Smooth muscle cell (in vitro differentiated cells): ENCODE measurements at regions not wholly inside any gene's neighbourhood (a gene's known extent, or its start where the extent isn't known, plus 50 kb on each side); places are given as distances from the start of the nearest gene placed in this dataset.

Experiments
- DNase-seq: peaks from one replicate; lab custom pipeline; 2025; ENCODE audit not compliant: unreplicated experiment; lab: John Stamatoyannopoulos, UW
- H2AFZ ChIP-seq: fragments of 200-600 bp; sonication (generic); 2 replicates; pipeline ENCODE4 v1.6.0; 2016; ENCODE audit warnings: antibody characterized with exemption, low read depth, mild to moderate bottlenecking
- H3F3A ChIP-seq: fragments of 200-600 bp; sonication (generic); 2 replicates; pipeline ENCODE4 v1.6.0; 2017; ENCODE audit warnings: antibody characterized with exemption, low read depth
- H3K27ac ChIP-seq: fragments of 200-600 bp; sonication (generic); 2 replicates; pipeline ENCODE4 v1.5.1; 2016; ENCODE audit warnings: low read depth, mild to moderate bottlenecking
- H3K27me3 ChIP-seq: fragments of 200-600 bp; sonication (generic); 2 replicates; pipeline ENCODE4 v1.6.1; 2016; ENCODE audit warnings: low read depth, mild to moderate bottlenecking
- H3K36me3 ChIP-seq: fragments of 200-600 bp; sonication (generic); 2 replicates; pipeline ENCODE4 v1.5.1; 2016; ENCODE audit warnings: low read depth
- H3K4me1 ChIP-seq: fragments of 200-600 bp; sonication (generic); 2 replicates; pipeline ENCODE4 v1.5.1; 2016; ENCODE audit warnings: low read depth
- H3K4me2 ChIP-seq: fragments of 200-600 bp; sonication (generic); 2 replicates; pipeline ENCODE4 v1.6.0; 2016; ENCODE audit warnings: mild to moderate bottlenecking
- H3K4me3 ChIP-seq: fragments of 200-600 bp; sonication (generic); 2 replicates; pipeline ENCODE4 v1.5.1; 2016; ENCODE audit warnings: mild to moderate bottlenecking
- H3K79me2 ChIP-seq: fragments of 200-600 bp; sonication (generic); 2 replicates; pipeline ENCODE4 v1.6.0; 2016; ENCODE audit warnings: low read depth, mild to moderate bottlenecking
- H3K9ac ChIP-seq: fragments of 200-600 bp; sonication (generic); 2 replicates; pipeline ENCODE4 v1.6.0; 2016; ENCODE audit warnings: low read depth
- H3K9me3 ChIP-seq: fragments of 200-600 bp; sonication (generic); replicated peaks from 2 replicates; pipeline ENCODE4 v1.5.1; 2016; ENCODE audit warnings: low read depth
- H4K20me1 ChIP-seq: fragments of 200-600 bp; sonication (generic); 2 replicates; pipeline ENCODE4 v1.6.0; 2016; ENCODE audit warnings: low read depth
- WGBS: methylation state at CpG from one replicate; pipeline ENCODE4 v1.1.7; 2016; ENCODE audit warnings: low lambda C conversion rate; 5-methylcytosine and 5-hydroxymethylcytosine counted together
- TF ChIP-seq, protein P1 (sequence below): fragments of 200-600 bp; sonication (generic); IDR thresholded peaks from 2 replicates; pipeline ENCODE4 v1.5.1; 2017; ENCODE audit warnings: borderline replicate concordance, mild to moderate bottlenecking, antibody characterized with exemption; ENCODE audit not compliant: insufficient read depth, poor library complexity, severe bottlenecking

- TF ChIP-seq, protein P1, sequence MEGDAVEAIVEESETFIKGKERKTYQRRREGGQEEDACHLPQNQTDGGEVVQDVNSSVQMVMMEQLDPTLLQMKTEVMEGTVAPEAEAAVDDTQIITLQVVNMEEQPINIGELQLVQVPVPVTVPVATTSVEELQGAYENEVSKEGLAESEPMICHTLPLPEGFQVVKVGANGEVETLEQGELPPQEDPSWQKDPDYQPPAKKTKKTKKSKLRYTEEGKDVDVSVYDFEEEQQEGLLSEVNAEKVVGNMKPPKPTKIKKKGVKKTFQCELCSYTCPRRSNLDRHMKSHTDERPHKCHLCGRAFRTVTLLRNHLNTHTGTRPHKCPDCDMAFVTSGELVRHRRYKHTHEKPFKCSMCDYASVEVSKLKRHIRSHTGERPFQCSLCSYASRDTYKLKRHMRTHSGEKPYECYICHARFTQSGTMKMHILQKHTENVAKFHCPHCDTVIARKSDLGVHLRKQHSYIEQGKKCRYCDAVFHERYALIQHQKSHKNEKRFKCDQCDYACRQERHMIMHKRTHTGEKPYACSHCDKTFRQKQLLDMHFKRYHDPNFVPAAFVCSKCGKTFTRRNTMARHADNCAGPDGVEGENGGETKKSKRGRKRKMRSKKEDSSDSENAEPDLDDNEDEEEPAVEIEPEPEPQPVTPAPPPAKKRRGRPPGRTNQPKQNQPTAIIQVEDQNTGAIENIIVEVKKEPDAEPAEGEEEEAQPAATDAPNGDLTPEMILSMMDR = no peak
- Histone ChIP-seq H3K9ac (no peak overlapping the region), H2AFZ (no peak overlapping the region), H3K36me3 (no peaks in the 10 kb centered on the region), H3K79me2 (no peaks in the 10 kb centered on the region), H3K4me3 (no peak overlapping the region), H3K27ac (no peak overlapping the region), H3K27me3 (no peaks in the 10 kb centered on the region), H3K4me1 (no peaks in the 10 kb centered on the region), H3K9me3 (no peaks in the 10 kb centered on the region), H4K20me1 (no peaks in the 10 kb centered on the region), H3K4me2 (no peak overlapping the region), H3F3A (no peaks in the 10 kb centered on the region)
- DNase-seq = no peak
- 88% methylated on average over 13 of the region's 13 CpGs for WGBS
These were observed 199.2 kb upstream of the CDH4 start for GRCh38 chr20:61052776-61053442.

DNA sequence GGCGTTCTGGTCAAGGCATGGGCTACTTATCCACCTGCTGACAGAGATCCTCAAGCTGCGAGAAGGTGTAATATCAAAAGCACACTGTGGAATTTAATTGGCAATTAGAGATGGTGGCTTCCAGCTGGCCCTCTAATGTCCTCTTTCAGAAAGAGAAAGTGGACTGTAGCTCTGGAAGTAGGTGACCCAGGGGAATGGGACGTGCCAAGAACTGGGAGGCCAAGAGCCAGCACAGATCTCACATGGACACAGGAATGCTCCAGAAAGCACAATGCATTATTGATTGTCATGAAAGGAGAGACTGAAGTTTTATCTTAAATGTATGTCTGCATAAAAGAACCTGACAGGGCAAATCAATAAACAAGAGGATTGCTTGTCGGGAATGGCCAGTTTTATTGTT is 198.6 kb upstream of the CDH4 start:
- H3K4me2 ChIP-seq = no peak overlapping the region
- H3F3A ChIP-seq = no peaks in the 10 kb centered on the region
- WGBS = 93% methylated on average over 4 of the region's 4 CpGs
- TF ChIP-seq, protein P1 = no peak
- no peaks in the 10 kb centered on the region for H3K4me1 ChIP-seq
- no peak overlapping the region for H3K9ac ChIP-seq
- H3K9me3 ChIP-seq = no peaks in the 10 kb centered on the region
- no peak overlapping the region for H2AFZ ChIP-seq
- H4K20me1 ChIP-seq = no peaks in the 10 kb centered on the region
- H3K36me3 ChIP-seq = no peaks in the 10 kb centered on the region
- H3K79me2 ChIP-seq = no peaks in the 10 kb centered on the region
- no peak for DNase-seq
- H3K4me3 ChIP-seq = no peak overlapping the region
- no peak overlapping the region for H3K27ac ChIP-seq
- peaks cover 3% of the 10 kb centered on the region for H3K27me3 ChIP-seq

GRCh38 chr20:61053889-61054288 is 198.2 kb upstream of the CDH4 start:
- Histone ChIP-seq H3K4me1 (no peaks in the 10 kb centered on the region), H3K9me3 (no peaks in the 10 kb centered on the region), H3F3A (no peaks in the 10 kb centered on the region), H3K79me2 (no peaks in the 10 kb centered on the region), H3K9ac (no peak overlapping the region), H4K20me1 (no peaks in the 10 kb centered on the region), H3K4me2 (no peak overlapping the region), H3K27me3 (peaks cover 3% of the 10 kb centered on the region), H3K4me3 (no peak overlapping the region), H2AFZ (no peak overlapping the region), H3K27ac (no peak overlapping the region), H3K36me3 (no peaks in the 10 kb centered on the region)
- DNase-seq = no peak
- 88% methylated on average over 7 of the region's 7 CpGs for WGBS
- TF ChIP-seq, protein P1 = no peak

GRCh38 chr20:61054411-61054810 is 197.7 kb upstream of the CDH4 start:
- Histone ChIP-seq H3F3A (no peaks in the 10 kb centered on the region), H3K9me3 (no peaks in the 10 kb centered on the region), H3K36me3 (no peaks in the 10 kb centered on the region), H3K9ac (no peak overlapping the region), H3K79me2 (no peaks in the 10 kb centered on the region), H4K20me1 (no peaks in the 10 kb centered on the region), H2AFZ (no peak overlapping the region), H3K4me1 (no peaks in the 10 kb centered on the region), H3K27me3 (peaks cover 3% of the 10 kb centered on the region), H3K4me2 (no peak overlapping the region), H3K27ac (no peak overlapping the region), H3K4me3 (no peak overlapping the region)
- TF ChIP-seq, protein P1 = no peak
- WGBS = 82% methylated on average over 9 of the region's 9 CpGs
- DNase-seq = no peak
